HepG2 (cell line): ENCODE measurements at regions not wholly inside any gene's neighbourhood (a gene's known extent, or its start where the extent isn't known, plus 50 kb on each side); places are given as distances from the start of the nearest gene placed in this dataset.
A peak's percentile ranks its signal among the peaks of the same experiment; 100 is the strongest.

ENCODE experiments used
- ATAC-seq: fragments of 200-7000 bp; cut with Tn5 transposase; 3 replicates; pipeline ENCODE4 v1.9.1; 2020; ENCODE audit warnings: mild to moderate bottlenecking, moderate library complexity
- BruUV-seq: library from RNA; stranded (reverse); fragments of 400-500 nt; replicated peaks from 2 replicates; lab custom pipeline; 2021; lab: Mats Ljungman, UMichigan
- CTCF ChIA-PET: fragments of 300-600 bp; formaldehyde crosslinking; extraction: SDS; loops from one replicate; lab custom pipeline; 2021; ENCODE audit warnings: low total read pairs, inconsistent platforms, low intra/inter-chr PET ratio; lab: Yijun Ruan, JAX
- POLR2A ChIA-PET: fragments of 350-600 bp; sonication (Branson Sonifier 250); formaldehyde crosslinking; loops from one replicate; lab custom pipeline; 2020; ENCODE audit warnings: antibody characterized with exemption, inconsistent platforms; lab: Yijun Ruan, JAX
- DNase-seq: peaks from one replicate; pipeline ENCODE4 v3.0.0-alpha.2; 2015; ENCODE audit warnings: low spot score
- FAIRE-seq: peaks from 3 replicates; lab custom pipeline; 2011; peaks lifted over from hg19 to GRCh38; lab: Jason Lieb, UNC
- H2AFZ ChIP-seq: one replicate; pipeline ENCODE4 v1.6.1; 2011; ENCODE audit warnings: low read length, inconsistent platforms
- H3K27ac ChIP-seq: fragments of 300-600 bp; 3 replicates; pipeline ENCODE4 v1.8.0; 2011; ENCODE audit warnings: mixed run types, mild to moderate bottlenecking, mixed read lengths, low read length, inconsistent platforms; ENCODE audit not compliant: insufficient read depth; ENCODE audit errors: extremely low read length
- H3K27me3 ChIP-seq, 2 experiments: fragments of 200-600 bp in 1 of 2; 2 replicates in 1 of 2; 3 replicates in 1 of 2; pipeline versions ENCODE4 v1.6.0 to v1.8.0; 2011; ENCODE audit warnings: low read length in 2 of 2, mild to moderate bottlenecking in 2 of 2, moderate library complexity in 2 of 2, inconsistent platforms in 1 of 2; ENCODE audit not compliant: insufficient read depth in 2 of 2, control insufficient read depth in 1 of 2
- H3K36me3 ChIP-seq, 2 experiments: fragments of 200-600 bp in 1 of 2; replicated peaks in 1 of 2; 2 replicates in 1 of 2; 3 replicates in 1 of 2; pipeline versions ENCODE4 v1.5.1 to v1.8.0; 2011; ENCODE audit warnings: low read length in 2 of 2, inconsistent platforms in 1 of 2; ENCODE audit not compliant: insufficient read depth in 2 of 2, control insufficient read depth in 1 of 2
- H3K4me1 ChIP-seq: 2 replicates; pipeline ENCODE4 v1.5.1; 2012; ENCODE audit warnings: low read length, inconsistent platforms; ENCODE audit not compliant: insufficient read depth
- H3K4me2 ChIP-seq: 2 replicates; pipeline ENCODE4 v1.6.0; 2011; ENCODE audit warnings: low read depth, low read length, inconsistent platforms
- H3K4me3 ChIP-seq, 3 experiments: fragments of 200-600 bp in 1 of 3; sonication (generic), shearing (Covaris generic) in 1 of 3; replicated peaks in 1 of 3; 2 replicates each; pipeline ENCODE4 v1.5.1; 2011 to 2016; ENCODE audit warnings: low read length in 3 of 3, inconsistent platforms in 2 of 3, low read depth in 2 of 3, mild to moderate bottlenecking in 2 of 3, control low read depth in 1 of 3, mixed read lengths in 1 of 3; ENCODE audit not compliant: insufficient read depth in 1 of 3
- H3K79me2 ChIP-seq: one replicate; pipeline ENCODE4 v1.6.1; 2011; ENCODE audit warnings: low read length, inconsistent platforms; ENCODE audit not compliant: insufficient read depth
- H3K9ac ChIP-seq: 2 replicates; pipeline ENCODE4 v1.6.0; 2011; ENCODE audit warnings: mild to moderate bottlenecking, low read depth, low read length, inconsistent platforms; ENCODE audit not compliant: insufficient read depth
- H3K9me3 ChIP-seq: 2 replicates; pipeline ENCODE4 v1.5.1; 2012; ENCODE audit warnings: mild to moderate bottlenecking, low read length
- H4K20me1 ChIP-seq: 2 replicates; pipeline ENCODE4 v1.6.0; 2011; ENCODE audit warnings: inconsistent platforms, mild to moderate bottlenecking, low read length, moderate library complexity; ENCODE audit not compliant: insufficient read depth
- BCL3 ChIP-seq: sonication (generic); formaldehyde crosslinking; IDR thresholded peaks from 2 replicates; pipeline ENCODE4 v1.5.1; 2020; ENCODE audit warnings: mild to moderate bottlenecking, missing genetic modification reagents, moderate library complexity
- EP300 ChIP-seq, 3 experiments: sonication (generic) in 1 of 3; formaldehyde crosslinking in 1 of 3; IDR thresholded peaks; 2 replicates each; pipeline versions ENCODE4 v1.5.1 to v1.6.1; 2011 to 2020; ENCODE audit warnings: low read depth in 2 of 3, low read length in 2 of 3, borderline replicate concordance in 1 of 3, improper control_type of control experiment in 1 of 3, mild to moderate bottlenecking in 1 of 3, missing genetic modification reagents in 1 of 3, moderate library complexity in 1 of 3
- MAFK ChIP-seq, 2 experiments: IDR thresholded peaks in 1 of 2; conservative IDR thresholded peaks in 1 of 2; 2 replicates each; pipeline ENCODE4 v1.6.1; 2011; ENCODE audit warnings: improper control_type of control experiment in 2 of 2, low read length in 2 of 2
- SRY ChIP-seq: sonication (generic); formaldehyde crosslinking; IDR thresholded peaks from 2 replicates; pipeline ENCODE4 v1.8.0; 2022; ENCODE audit warnings: mild to moderate bottlenecking, missing genetic modification reagents
- ZNF549 ChIP-seq: sonication (generic); formaldehyde crosslinking; IDR thresholded peaks from 2 replicates; pipeline ENCODE4 v1.5.0; 2020; ENCODE audit warnings: missing genetic modification reagents
- WGBS: methylation state at CpG from one replicate; pipeline ENCODE4 v1.1.6; 2017; ENCODE audit warnings: low lambda C conversion rate; 5-methylcytosine and 5-hydroxymethylcytosine counted together
- in situ Hi-C: cut with HindIII; loops from 2 replicates; pipeline ENCODE4 v1.10.0; 2017; ENCODE audit warnings: low pct_unique_long_range_greater_than_20kb; ENCODE audit not compliant: extremely low pct_ligation_motif_present
- intact Hi-C: fragments of 100-400 bp; cut with micrococcal nuclease; formaldehyde crosslinking; loops from one replicate; pipeline ENCODE4 v1.10.0; 2022; ENCODE audit not compliant: unreplicated experiment

DNA sequence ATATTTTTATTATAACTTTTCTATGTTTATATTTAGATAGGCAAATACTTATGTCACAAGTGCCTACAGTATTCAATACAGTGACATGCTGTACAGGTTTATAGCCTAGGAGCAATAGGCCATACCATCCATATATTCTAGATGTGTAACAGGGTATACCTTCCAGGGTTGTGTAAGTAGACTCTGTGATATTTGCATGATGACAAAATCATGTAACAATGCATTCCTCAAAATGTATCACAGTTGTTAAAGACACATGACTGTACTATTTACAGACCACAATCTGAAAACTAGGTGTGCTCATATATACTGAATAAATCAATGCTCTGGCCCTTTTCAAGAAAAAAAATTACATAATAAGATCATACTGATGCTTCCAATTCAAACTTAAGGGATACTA, 433.2 kb upstream of the RGPD4 start:
- no peaks in the 10 kb centered on the region; a peak in 1 of 5 replicates for H3K27me3 ChIP-seq
- H4K20me1 ChIP-seq, result no peaks in the 10 kb centered on the region
- DNase-seq (no peak), ATAC-seq (no peak), FAIRE-seq (no peak)
- intact Hi-C loops (no loop called here), in situ Hi-C loops (no loop called here)
- no peaks in the 10 kb centered on the region for H3K36me3 ChIP-seq
- no peak overlapping the region for H3K4me3 ChIP-seq
- TF ChIP-seq EP300 (IDR thresholded peaks at IDR 0.05; ENCODE audit: low read depth in 2 of 2, low read length in 2 of 2) (no peak), EP300 (CRISPR knock-in tag; IDR thresholded peaks at IDR 0.05; ENCODE audit: borderline replicate concordance) (no peak)
- ChIA-PET CTCF (no interaction called here), POLR2A (no interaction called here)
- H3K9me3 ChIP-seq, result peaks cover 8% of the 10 kb centered on the region
- no peaks in the 10 kb centered on the region for H3K79me2 ChIP-seq
- H2AFZ ChIP-seq, result no peak overlapping the region
- no peak overlapping the region for H3K27ac ChIP-seq
- H3K4me1 ChIP-seq, result no peaks in the 10 kb centered on the region
- BruUV-seq, result no TSS peak
- no peak overlapping the region for H3K9ac ChIP-seq
- H3K4me2 ChIP-seq, result no peak overlapping the region

DNA sequence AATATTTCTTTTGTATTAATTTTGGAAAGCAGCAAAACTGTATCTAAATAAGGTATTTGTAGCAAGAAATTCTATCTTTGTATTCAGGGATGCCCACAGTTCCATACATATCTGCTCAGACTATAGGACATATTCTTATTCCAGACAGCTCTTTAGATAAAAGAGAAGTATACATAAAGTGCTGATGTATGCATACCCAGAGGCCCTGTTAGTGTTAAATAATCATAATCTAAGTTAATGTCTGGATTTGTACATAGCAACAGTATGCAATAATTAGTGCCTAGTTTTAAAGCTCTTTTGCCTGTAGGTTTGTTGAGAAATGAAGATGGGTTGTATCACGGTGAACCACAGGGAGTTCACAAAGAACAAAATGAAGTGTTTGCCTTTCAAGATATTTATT, 428.0 kb upstream of the RGPD4 start:
- WGBS, result 2% methylated on average over 1 of the region's 1 CpG
- Histone ChIP-seq H3K4me2 (no peak overlapping the region), H3K4me1 (no peaks in the 10 kb centered on the region), H3K4me3 (no peak overlapping the region), H3K79me2 (no peaks in the 10 kb centered on the region), H2AFZ (no peak overlapping the region)
- in situ Hi-C loops, result no loop called here
- TF ChIP-seq MAFK (conservative IDR thresholded peaks at IDR 0.05 in 1 of 2, IDR thresholded peaks at IDR 0.05 in 1 of 2; ENCODE audit: low read length in 2 of 2) (peak; percentile 29 to 63; a peak in 2 of 4 replicates), BCL3 (no peak), ZNF549 (no peak), SRY (CRISPR knock-in tag) (no peak)
- TF ChIP-seq, all 625 proteins: peak for 1
- DNase-seq, result no peak
- H3K9me3 ChIP-seq, result no peaks in the 10 kb centered on the region
- H4K20me1 ChIP-seq, result no peaks in the 10 kb centered on the region
- ChIA-PET CTCF (no interaction called here), POLR2A (no interaction called here)
- FAIRE-seq, result no peak
- no peaks in the 10 kb centered on the region for H3K27me3 ChIP-seq
- no peak overlapping the region for H3K9ac ChIP-seq
- BruUV-seq, result no TSS peak
- no peak overlapping the region for H3K27ac ChIP-seq
- H3K36me3 ChIP-seq, result no peaks in the 10 kb centered on the region
- intact Hi-C loops, result no loop called here
- ATAC-seq, result no peak
